Activated gamma-delta T cell treated with anti-CD3 and anti-CD28 coated beads, Interleukin-2, amount 50 U/mL, for 16 hours (primary cell): ENCODE measurements at regions not wholly inside any gene's neighbourhood (a gene's known extent, or its start where the extent isn't known, plus 50 kb on each side); places are given as distances from the start of the nearest gene placed in this dataset.
"Not testable (repeated sequence)": the region's sequence is repeated elsewhere in the genome, so short reads cannot be mapped to it uniquely, and the experiment has no call there.

Source experiments
- DNase-seq: peaks from one replicate; pipeline ENCODE4 v3.0.0-alpha.2; 2020; ENCODE audit warnings: low read depth

- not testable (repeated sequence) for DNase-seq
Measured at GRCh38 chr2:111401270-111402140, 280.8 kb downstream of the BCL2L11 start.

- DNase-seq, result not testable (repeated sequence)
Measured at GRCh38 chr2:111402450-111402849, 281.7 kb downstream of the BCL2L11 start.

- not testable (repeated sequence) for DNase-seq
Measured at GRCh38 chr2:111403287-111403686, 282.6 kb downstream of the BCL2L11 start.

GRCh38 chr2:111406616-111407015 lies 285.9 kb downstream of the BCL2L11 start:
- not testable (repeated sequence) for DNase-seq

- DNase-seq, result not testable (repeated sequence)
Measured at GRCh38 chr2:111407632-111408194, 287.0 kb downstream of the BCL2L11 start.

GRCh38 chr2:111410868-111411406 lies 290.2 kb downstream of the BCL2L11 start:
- not testable (repeated sequence) for DNase-seq

- not testable (repeated sequence) for DNase-seq
Measured at GRCh38 chr2:111411867-111412681, 291.4 kb downstream of the BCL2L11 start.

GRCh38 chr2:111412841-111413650 lies 292.3 kb downstream of the BCL2L11 start:
- DNase-seq, result not testable (repeated sequence)

GRCh38 chr2:111413950-111414349 lies 293.2 kb downstream of the BCL2L11 start:
- DNase-seq, result not testable (repeated sequence)

- not testable (repeated sequence) for DNase-seq
Measured at GRCh38 chr2:111415765-111416743, 295.3 kb downstream of the BCL2L11 start.

GRCh38 chr2:111417026-111417425 lies 296.3 kb downstream of the BCL2L11 start:
- not testable (repeated sequence) for DNase-seq

- not testable (repeated sequence) for DNase-seq
Measured at GRCh38 chr2:111418091-111418875, 297.6 kb downstream of the BCL2L11 start.

- DNase-seq, result not testable (repeated sequence)
Measured at GRCh38 chr2:111420074-111420473, 299.4 kb downstream of the BCL2L11 start.

- not testable (repeated sequence) for DNase-seq
Measured at GRCh38 chr2:111420835-111421234, 300.1 kb downstream of the BCL2L11 start.

- not testable (repeated sequence) for DNase-seq
Measured at GRCh38 chr2:111421949-111422348, 301.2 kb downstream of the BCL2L11 start.

- DNase-seq, result not testable (repeated sequence)
Measured at GRCh38 chr2:111422562-111422961, 301.8 kb downstream of the BCL2L11 start.

GRCh38 chr2:111423184-111423583 lies 302.5 kb downstream of the BCL2L11 start:
- DNase-seq, result not testable (repeated sequence)

- not testable (repeated sequence) for DNase-seq
Measured at GRCh38 chr2:111424176-111424575, 303.5 kb downstream of the BCL2L11 start.

- DNase-seq, result not testable (repeated sequence)
Measured at GRCh38 chr2:111424851-111425309, 304.2 kb downstream of the BCL2L11 start.
